NCI-H128 (cell line): ENCODE measurements at regions not wholly inside any gene's neighbourhood (a gene's known extent, or its start where the extent isn't known, plus 50 kb on each side); places are given as distances from the start of the nearest gene placed in this dataset.
"Not testable (repeated sequence)": the region's sequence is repeated elsewhere in the genome, so short reads cannot be mapped to it uniquely, and the experiment has no call there.

Source experiments
- DNase-seq: peaks from one replicate; lab custom pipeline; 2025; ENCODE audit not compliant: unreplicated experiment; lab: John Stamatoyannopoulos, UW

DNA sequence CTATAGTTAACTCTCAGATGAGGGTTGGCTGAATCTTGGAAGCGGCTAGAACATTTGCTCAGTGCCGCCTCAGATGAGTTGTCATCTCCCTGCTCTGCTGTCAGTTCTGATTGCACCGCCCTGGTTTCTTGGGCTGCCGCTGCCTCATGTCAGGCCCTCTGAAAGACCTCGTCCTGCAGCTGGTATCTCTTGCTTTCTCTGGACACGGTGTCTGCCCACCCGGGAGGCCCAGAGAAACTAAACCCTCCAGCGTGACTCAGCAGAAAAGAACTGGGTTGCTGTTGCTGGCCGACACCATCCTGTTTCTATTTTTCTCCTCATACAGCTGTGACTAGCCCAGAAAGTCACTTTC is 355.4 kb downstream of the CD83 start:
- DNase-seq: no peak

DNA sequence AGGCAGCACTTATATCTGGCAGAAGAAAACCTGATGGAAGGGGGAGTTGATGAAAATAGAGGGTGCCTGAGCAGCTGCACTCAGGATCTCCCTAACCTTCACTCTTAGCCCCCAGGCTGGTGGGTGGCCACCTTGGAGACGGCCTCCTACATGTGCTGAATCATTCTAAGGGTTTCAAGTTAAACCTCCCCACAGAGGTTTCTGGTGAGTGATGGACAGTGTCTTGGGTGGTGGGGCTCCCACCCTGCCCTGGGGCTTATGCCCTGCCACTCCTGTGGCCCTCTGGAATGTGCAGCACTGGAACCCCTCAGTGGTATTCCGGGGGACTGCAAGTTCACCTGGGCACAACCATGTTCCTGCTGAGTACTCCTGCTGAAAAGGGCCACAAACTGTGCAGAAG is 357.2 kb downstream of the CD83 start:
- no peak for DNase-seq

GRCh38 chr6:14475306-14475705 is 357.7 kb downstream of the CD83 start:
- no peak for DNase-seq

- no peak for DNase-seq
Observed at GRCh38 chr6:14476793-14477531, 359.4 kb downstream of the CD83 start.

- no peak for DNase-seq
Observed at GRCh38 chr6:14477559-14477958, 360.0 kb downstream of the CD83 start.

GRCh38 chr6:14478381-14479225 is 361.0 kb downstream of the CD83 start:
- no peak for DNase-seq

DNA sequence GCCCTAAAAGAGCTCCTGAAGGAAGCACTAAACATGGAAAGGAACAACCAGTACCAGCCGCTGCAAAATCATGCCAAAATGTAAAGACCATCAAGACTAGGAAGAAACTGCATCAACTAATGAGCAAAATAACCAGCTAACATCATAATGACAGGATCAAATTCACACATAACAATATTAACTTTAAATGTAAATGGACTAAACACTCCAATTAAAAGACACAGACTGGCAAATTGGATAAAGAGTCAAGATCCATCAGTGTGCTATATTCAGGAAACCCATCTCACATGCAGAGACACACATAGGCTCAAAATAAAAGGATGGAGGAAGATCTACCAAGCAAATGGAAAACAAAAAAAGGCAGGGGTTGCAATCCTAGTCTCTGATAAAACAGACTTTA is 364.4 kb downstream of the CD83 start:
- not testable (repeated sequence) for DNase-seq

GRCh38 chr6:14487625-14488024 is 370.1 kb downstream of the CD83 start:
- no peak for DNase-seq

DNA sequence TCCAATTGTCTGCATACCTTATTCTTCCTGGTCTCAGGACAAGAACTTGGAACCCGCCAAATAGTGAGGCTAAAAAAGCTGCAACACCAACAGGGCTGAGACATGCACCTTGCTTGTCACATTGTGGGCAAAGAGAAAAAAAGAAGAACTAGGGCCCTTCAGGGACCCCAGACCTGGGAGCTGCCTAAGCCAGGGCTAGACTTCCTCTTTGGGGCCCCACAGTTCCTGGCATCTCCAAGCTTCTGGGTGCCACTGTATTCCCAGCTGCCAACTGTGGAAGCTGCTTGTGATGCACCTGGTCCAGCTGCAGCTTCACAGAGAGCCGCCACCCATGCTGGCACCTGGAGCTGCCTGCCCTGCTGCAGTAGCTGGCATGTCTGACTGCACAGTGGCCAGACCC is 370.6 kb downstream of the CD83 start:
- DNase-seq: no peak

GRCh38 chr6:14489445-14489844 is 371.9 kb downstream of the CD83 start:
- no peak for DNase-seq

GRCh38 chr6:14498748-14499147 is 381.2 kb downstream of the CD83 start:
- no peak for DNase-seq

DNA sequence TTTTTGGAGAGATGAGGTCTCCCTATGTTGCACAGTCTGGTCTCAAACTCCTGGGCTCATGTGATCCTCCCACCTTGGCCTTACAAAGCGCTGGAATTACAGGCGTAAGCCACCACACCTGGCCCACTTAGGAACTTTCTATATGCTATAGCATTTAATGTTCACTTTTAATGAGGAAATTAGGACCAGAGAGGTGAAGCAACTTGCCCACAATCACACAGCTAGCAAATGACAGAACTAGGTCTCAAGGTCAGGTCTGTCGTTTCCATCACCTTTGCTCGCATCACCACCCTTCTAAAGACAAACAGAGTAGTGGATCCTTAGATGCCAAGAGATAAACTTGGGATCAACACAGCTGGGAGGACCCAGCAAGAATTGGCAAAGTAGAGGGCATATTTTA is 381.7 kb downstream of the CD83 start:
- no peak for DNase-seq

GRCh38 chr6:14499841-14500240 is 382.3 kb downstream of the CD83 start:
- DNase-seq: no peak

GRCh38 chr6:14500809-14501208 is 383.2 kb downstream of the CD83 start:
- DNase-seq: no peak

DNA sequence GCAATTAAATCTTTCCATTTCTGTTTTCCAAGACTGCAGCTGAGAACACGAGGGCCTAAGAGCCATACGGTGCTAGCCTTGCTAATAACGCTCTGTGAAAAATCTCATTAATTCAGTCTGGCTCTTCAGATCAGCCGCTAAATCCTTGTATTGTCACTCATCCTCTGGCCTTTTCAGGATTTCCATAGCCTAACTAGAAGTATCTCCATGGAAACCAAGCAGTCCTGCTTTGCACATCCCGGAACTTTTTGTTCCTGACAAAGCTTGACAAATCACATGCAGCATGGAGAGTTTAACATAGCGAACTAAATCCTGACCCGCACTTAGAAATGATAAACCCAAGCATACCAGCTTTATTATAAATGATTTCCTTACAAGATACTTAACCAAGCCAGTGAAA is 383.7 kb downstream of the CD83 start:
- no peak for DNase-seq

DNA sequence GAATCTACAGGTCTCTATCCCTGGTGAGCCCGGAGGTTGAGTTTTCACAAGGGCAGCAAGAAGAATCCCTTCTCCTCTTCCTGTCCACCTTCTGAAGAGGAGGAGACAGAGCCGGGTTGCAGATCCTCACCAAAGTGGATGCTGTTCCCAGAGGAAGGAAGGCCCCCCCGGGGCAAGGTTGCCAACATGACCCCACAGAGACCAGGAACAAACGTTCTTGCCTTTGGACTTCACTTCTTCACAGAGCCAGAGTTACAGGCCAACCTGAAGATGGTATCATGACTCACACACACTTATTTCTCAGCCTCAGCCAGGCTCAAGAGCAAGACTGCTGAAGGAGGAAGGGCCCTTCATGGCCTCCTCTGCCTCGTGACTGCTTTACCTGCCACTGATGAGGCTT is 384.3 kb downstream of the CD83 start:
- DNase-seq: no peak

GRCh38 chr6:14502551-14502950 is 385.0 kb downstream of the CD83 start:
- no peak for DNase-seq

DNA sequence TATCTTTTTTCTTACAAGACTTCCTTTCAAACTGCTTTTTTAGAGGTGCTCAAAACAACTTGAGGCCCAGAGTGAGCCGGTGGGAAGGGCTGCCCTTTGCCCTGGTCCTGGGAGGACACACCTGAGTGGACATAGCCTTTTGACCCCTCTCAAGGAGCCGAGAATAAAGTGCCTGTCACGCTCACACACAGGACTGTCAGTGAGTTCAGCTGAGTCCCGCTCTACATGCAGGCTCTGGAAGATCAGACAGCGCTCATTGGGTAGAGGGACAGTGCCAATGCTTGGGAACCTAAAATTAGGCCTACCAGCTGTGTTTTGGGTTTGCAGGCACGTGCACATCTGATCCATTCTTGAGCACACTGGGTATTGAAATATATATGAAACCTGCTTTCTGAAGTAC is 387.8 kb downstream of the CD83 start:
- DNase-seq: no peak

DNA sequence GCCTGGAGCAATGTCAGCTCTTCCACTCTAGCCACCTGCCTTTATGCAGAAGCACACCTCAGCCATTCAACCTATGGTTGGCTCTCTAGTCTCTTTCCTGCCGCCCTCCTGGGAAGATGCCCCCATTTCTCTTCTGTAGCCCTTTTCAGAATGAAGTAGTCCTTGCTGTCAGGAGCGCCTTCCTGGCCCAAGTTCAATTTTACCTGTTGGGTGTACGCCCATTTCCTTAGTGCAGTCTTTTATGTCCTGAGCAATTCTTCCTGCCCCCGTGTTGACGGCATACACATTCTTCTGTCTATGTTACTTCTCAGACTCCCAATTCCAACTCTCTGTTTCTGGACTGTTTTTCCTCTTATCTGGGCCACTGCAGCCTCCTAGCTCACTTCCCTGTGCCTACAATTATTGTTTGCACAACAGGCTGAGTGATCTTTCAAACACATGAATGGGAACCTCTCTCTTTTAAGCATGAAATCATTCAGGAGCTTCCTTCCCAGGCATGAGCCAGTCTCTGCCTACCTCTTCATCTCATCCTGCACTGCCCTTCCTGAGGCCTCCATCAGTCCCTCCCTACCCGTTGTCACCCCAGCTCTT is 389.2 kb downstream of the CD83 start:
- DNase-seq: no peak

DNA sequence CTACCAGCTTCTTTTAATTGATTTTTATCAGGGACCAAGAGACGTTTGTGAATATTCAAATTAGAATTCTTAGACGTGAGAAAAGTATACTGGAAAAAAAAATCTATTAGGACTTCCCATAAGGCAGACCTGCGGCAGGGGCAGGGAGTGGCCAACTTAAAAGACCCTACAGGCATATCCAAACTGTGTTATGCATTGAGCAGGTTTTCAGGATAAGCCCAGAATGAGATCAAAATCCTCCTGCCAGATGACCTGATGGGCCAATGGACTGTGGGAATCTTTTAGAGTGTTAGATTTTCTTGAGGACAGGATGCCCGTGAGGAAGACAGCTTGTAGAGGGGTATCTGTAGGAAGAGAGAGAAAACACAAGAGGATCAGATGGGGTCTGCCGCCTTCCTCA is 391.5 kb downstream of the CD83 start:
- DNase-seq: no peak

GRCh38 chr6:14510038-14510437 is 392.5 kb downstream of the CD83 start:
- DNase-seq: no peak

DNA sequence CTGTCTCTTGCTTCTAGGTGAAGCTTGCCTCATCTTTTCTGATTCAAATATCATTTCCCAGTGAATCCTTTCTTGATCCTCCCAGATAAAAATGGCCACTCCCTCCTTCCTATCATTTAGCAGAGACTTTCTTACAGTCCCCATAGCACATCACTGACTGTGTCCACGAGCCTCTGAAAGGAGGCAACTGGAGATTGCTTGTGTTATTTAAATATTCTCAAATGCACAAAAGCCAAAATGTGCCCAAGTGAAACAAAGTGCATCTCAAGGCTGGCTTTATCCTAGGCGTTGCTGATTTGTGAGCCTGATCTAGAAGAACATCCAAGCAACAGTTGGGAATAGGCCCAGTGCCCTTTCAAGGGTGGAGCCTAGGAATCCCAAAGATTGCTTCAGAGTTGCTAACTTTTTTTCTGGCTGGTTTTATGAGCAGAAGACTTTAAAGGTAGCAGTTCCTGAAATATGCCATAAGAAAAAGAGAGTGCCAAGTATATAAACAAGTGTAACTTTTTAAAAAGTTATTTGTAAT is 393.6 kb downstream of the CD83 start:
- DNase-seq: no peak
